OCI-LY3 (cell line): ENCODE measurements at regions not wholly inside any gene's neighbourhood (a gene's known extent, or its start where the extent isn't known, plus 50 kb on each side); places are given as distances from the start of the nearest gene placed in this dataset.
A peak's percentile ranks its signal among the peaks of the same experiment; 100 is the strongest.

Experiments used
- H2AFZ ChIP-seq: fragments of 200-600, 300-600 bp; shearing (Covaris generic); 2 replicates; pipeline ENCODE4 v1.6.0; 2014; ENCODE audit warnings: antibody characterized with exemption, low read depth, low read length
- H3K27ac ChIP-seq: fragments of 200-600, 300-600 bp; sonication (generic); 2 replicates; pipeline ENCODE4 v1.5.1; 2014; ENCODE audit warnings: mild to moderate bottlenecking, low read length, moderate library complexity, mixed read lengths
- H3K27me3 ChIP-seq: fragments of 200-600, 300-600 bp; sonication (generic); 2 replicates; pipeline ENCODE4 v1.6.1; 2014; ENCODE audit warnings: low read depth, low read length, mixed read lengths
- H3K36me3 ChIP-seq: fragments of 200-600, 300-600 bp; sonication (generic); replicated peaks from 2 replicates; pipeline ENCODE3; 2014; ENCODE audit warnings: low read depth, low read length, mixed read lengths
- H3K4me1 ChIP-seq: fragments of 300-600, 200-600 bp; sonication (generic); 2 replicates; pipeline ENCODE4 v1.6.1; 2014; ENCODE audit warnings: low read length, mixed read lengths
- H3K4me2 ChIP-seq: fragments of 200-600, 300-600 bp; sonication (generic); 2 replicates; pipeline ENCODE4 v1.6.1; 2014; ENCODE audit warnings: low read length, mixed read lengths
- H3K4me3 ChIP-seq: fragments of 300-600, 200-600 bp; sonication (generic); 2 replicates; pipeline ENCODE4 v1.5.1; 2014; ENCODE audit warnings: antibody characterized with exemption, mild to moderate bottlenecking, low read length, moderate library complexity
- H3K79me2 ChIP-seq: fragments of 300-600, 200-600 bp; shearing (Covaris generic); 2 replicates; pipeline ENCODE4 v1.6.1; 2014; ENCODE audit warnings: mild to moderate bottlenecking, low read length, mixed read lengths
- H3K9ac ChIP-seq: fragments of 300-600, 200-600 bp; shearing (Covaris generic); 2 replicates; pipeline ENCODE4 v1.6.0; 2014; ENCODE audit warnings: mild to moderate bottlenecking, low read length, moderate library complexity
- H3K9me3 ChIP-seq: fragments of 200-600, 300-600 bp; shearing (Covaris generic); 2 replicates; pipeline ENCODE4 v1.6.1; 2014; ENCODE audit warnings: low read length, mixed read lengths; ENCODE audit not compliant: insufficient read depth
- H4K20me1 ChIP-seq: fragments of 200-600, 300-600 bp; sonication (generic); 2 replicates; pipeline ENCODE4 v1.6.1; 2016; ENCODE audit warnings: low read length, mixed read lengths; ENCODE audit not compliant: insufficient read depth
- CTCF ChIP-seq: fragments of 200-600, 300-600 bp; sonication (generic); IDR thresholded peaks from 2 replicates; pipeline ENCODE4 v1.5.1; 2014; ENCODE audit warnings: antibody characterized with exemption, low read length, low read depth
- EZH2phosphoT487 ChIP-seq: fragments of 200-600 bp; shearing (Covaris generic); IDR thresholded peaks from 2 replicates; pipeline ENCODE4 v1.6.1; 2018; ENCODE audit warnings: antibody characterized with exemption, mixed run types, low read depth

- no peak for TF ChIP-seq CTCF
- TF ChIP-seq EZH2phosphoT487, result no peak
- H3K4me1 ChIP-seq, result peaks cover 15% of the 10 kb centered on the region
- H3K79me2 ChIP-seq, result no peaks in the 10 kb centered on the region
- H2AFZ ChIP-seq, result no peak overlapping the region
- no peaks in the 10 kb centered on the region for H4K20me1 ChIP-seq
- H3K27ac ChIP-seq, result no peak overlapping the region
- no peak overlapping the region for H3K4me3 ChIP-seq
- no peak overlapping the region for H3K9ac ChIP-seq
- 0 out of 2 replicates have a peak, but pooled peaks cover 9% of the 10 kb centered on the region for H3K27me3 ChIP-seq
- H3K4me2 ChIP-seq, result no peak overlapping the region
- H3K36me3 ChIP-seq, result no peaks in the 10 kb centered on the region
- H3K9me3 ChIP-seq, result no peaks in the 10 kb centered on the region
Observed at GRCh38 chr16:80468029-80468428, 72.8 kb upstream of the DYNLRB2 start.

GRCh38 chr16:80466024-80466987, 74.5 kb upstream of the DYNLRB2 start:
- Histone ChIP-seq H3K4me3 (0 out of 2 replicates have a peak overlapping the region, but pooled peaks have one; percentile 4), H3K4me2 (peak overlapping the region; percentile 48), H3K27ac (no peak overlapping the region), H2AFZ (no peak overlapping the region), H3K27me3 (peaks cover 14% of the 10 kb centered on the region), H3K4me1 (peaks cover 15% of the 10 kb centered on the region), H3K9ac (no peak overlapping the region), H3K9me3 (no peaks in the 10 kb centered on the region), H3K36me3 (no peaks in the 10 kb centered on the region), H3K79me2 (no peaks in the 10 kb centered on the region), H4K20me1 (no peaks in the 10 kb centered on the region)
- TF ChIP-seq EZH2phosphoT487, result no peak
- peak; percentile 95 for TF ChIP-seq CTCF

GRCh38 chr16:80463751-80464495, 76.9 kb upstream of the DYNLRB2 start:
- H3K27ac ChIP-seq, result no peak overlapping the region
- TF ChIP-seq EZH2phosphoT487 (no peak), CTCF (no peak)

GRCh38 chr16:80463326-80463725, 77.5 kb upstream of the DYNLRB2 start:
- Histone ChIP-seq H3K27ac (no peak overlapping the region), H3K9ac (no peak overlapping the region), H3K4me2 (no peak overlapping the region), H2AFZ (no peak overlapping the region), H3K36me3 (no peaks in the 10 kb centered on the region), H3K79me2 (no peaks in the 10 kb centered on the region), H3K4me3 (no peak overlapping the region), H3K27me3 (peaks cover 33% of the 10 kb centered on the region), H3K4me1 (peaks cover 8% of the 10 kb centered on the region), H3K9me3 (no peaks in the 10 kb centered on the region), H4K20me1 (no peaks in the 10 kb centered on the region)
- TF ChIP-seq EZH2phosphoT487 (no peak), CTCF (no peak)

More at GRCh38 chr16:80463751-80464495, 76.9 kb upstream of the DYNLRB2 start:
- H3K4me3 ChIP-seq, result no peak overlapping the region
- no peaks in the 10 kb centered on the region for H4K20me1 ChIP-seq
- H3K79me2 ChIP-seq, result no peaks in the 10 kb centered on the region
- H2AFZ ChIP-seq, result no peak overlapping the region
- peaks cover 33% of the 10 kb centered on the region for H3K27me3 ChIP-seq
- no peaks in the 10 kb centered on the region for H3K36me3 ChIP-seq
- no peak overlapping the region for H3K9ac ChIP-seq
- no peak overlapping the region for H3K4me2 ChIP-seq
- H3K9me3 ChIP-seq, result no peaks in the 10 kb centered on the region
- peaks cover 8% of the 10 kb centered on the region for H3K4me1 ChIP-seq
